ENCODE measurements at regions not wholly inside any gene's neighbourhood (a gene's known extent, or its start where the extent isn't known, plus 50 kb on each side); places are given as distances from the start of the nearest gene placed in this dataset.

- TF ChIP-seq, protein P1, sequence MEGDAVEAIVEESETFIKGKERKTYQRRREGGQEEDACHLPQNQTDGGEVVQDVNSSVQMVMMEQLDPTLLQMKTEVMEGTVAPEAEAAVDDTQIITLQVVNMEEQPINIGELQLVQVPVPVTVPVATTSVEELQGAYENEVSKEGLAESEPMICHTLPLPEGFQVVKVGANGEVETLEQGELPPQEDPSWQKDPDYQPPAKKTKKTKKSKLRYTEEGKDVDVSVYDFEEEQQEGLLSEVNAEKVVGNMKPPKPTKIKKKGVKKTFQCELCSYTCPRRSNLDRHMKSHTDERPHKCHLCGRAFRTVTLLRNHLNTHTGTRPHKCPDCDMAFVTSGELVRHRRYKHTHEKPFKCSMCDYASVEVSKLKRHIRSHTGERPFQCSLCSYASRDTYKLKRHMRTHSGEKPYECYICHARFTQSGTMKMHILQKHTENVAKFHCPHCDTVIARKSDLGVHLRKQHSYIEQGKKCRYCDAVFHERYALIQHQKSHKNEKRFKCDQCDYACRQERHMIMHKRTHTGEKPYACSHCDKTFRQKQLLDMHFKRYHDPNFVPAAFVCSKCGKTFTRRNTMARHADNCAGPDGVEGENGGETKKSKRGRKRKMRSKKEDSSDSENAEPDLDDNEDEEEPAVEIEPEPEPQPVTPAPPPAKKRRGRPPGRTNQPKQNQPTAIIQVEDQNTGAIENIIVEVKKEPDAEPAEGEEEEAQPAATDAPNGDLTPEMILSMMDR (IDR thresholded peaks at IDR 0.05): no peak
- TF ChIP-seq POLR2A (IDR thresholded peaks at IDR 0.05): no peak
These were observed 418.9 kb downstream of the PRDM2 start for GRCh38 chr1:14118691-14119485.

All from lower leg skin (tissue), 3 donors.